Endodermal cell (in vitro differentiated cells): ENCODE measurements at regions not wholly inside any gene's neighbourhood (a gene's known extent, or its start where the extent isn't known, plus 50 kb on each side); places are given as distances from the start of the nearest gene placed in this dataset.

Experiments used
- DNase-seq: peaks from one replicate; pipeline ENCODE4 v3.0.0-alpha.2; 2017
- H3K27ac ChIP-seq: 2 replicates; pipeline ENCODE4 v1.5.1; 2013; ENCODE audit warnings: mild to moderate bottlenecking, low read depth, low read length, moderate library complexity
- H3K27me3 ChIP-seq: 2 replicates; pipeline ENCODE4 v1.6.1; 2013; ENCODE audit warnings: mild to moderate bottlenecking, low read length, moderate library complexity; ENCODE audit not compliant: insufficient read depth, control insufficient read depth, poor library complexity, severe bottlenecking
- H3K36me3 ChIP-seq: 2 replicates; pipeline ENCODE4 v1.7.0; 2013; ENCODE audit warnings: mild to moderate bottlenecking, low read length, moderate library complexity; ENCODE audit not compliant: control insufficient read depth, insufficient read depth
- H3K4me1 ChIP-seq: one replicate; pipeline ENCODE4 v1.7.0; 2013; ENCODE audit warnings: low read length; ENCODE audit not compliant: control insufficient read depth, insufficient read depth
- H3K4me3 ChIP-seq: 2 replicates; pipeline ENCODE4 v1.5.1; 2013; ENCODE audit warnings: mild to moderate bottlenecking, low read length, moderate library complexity
- H3K9ac ChIP-seq: 2 replicates; pipeline ENCODE4 v1.6.1; 2013; ENCODE audit warnings: mild to moderate bottlenecking, low read length, moderate library complexity; ENCODE audit not compliant: poor library complexity, severe bottlenecking; ENCODE audit errors: extremely low read depth
- H3K9me3 ChIP-seq: 2 replicates; pipeline ENCODE4 v1.6.1; 2013; ENCODE audit warnings: mild to moderate bottlenecking, low read length, moderate library complexity; ENCODE audit not compliant: control insufficient read depth
- H3K27ac Mint-ChIP-seq: 2 replicates; pipeline ENCODE4 v1.8.0; 2020; ENCODE audit warnings: mixed read lengths
- H3K27me3 Mint-ChIP-seq: 2 replicates; pipeline ENCODE4 v1.8.0; 2021; ENCODE audit warnings: mild to moderate bottlenecking, mixed read lengths; ENCODE audit not compliant: insufficient read depth
- H3K36me3 Mint-ChIP-seq: 2 replicates; pipeline ENCODE4 v1.8.0; 2020; ENCODE audit warnings: low read depth, mixed read lengths
- H3K4me1 Mint-ChIP-seq: 2 replicates; pipeline ENCODE4 v1.8.0; 2020; ENCODE audit warnings: mixed read lengths
- H3K4me3 Mint-ChIP-seq: 2 replicates; pipeline ENCODE4 v1.8.0; 2020; ENCODE audit warnings: mild to moderate bottlenecking, moderate library complexity, mixed read lengths
- H3K9me3 Mint-ChIP-seq: 2 replicates; pipeline ENCODE4 v1.8.0; 2020; ENCODE audit warnings: mild to moderate bottlenecking, mixed read lengths
- CTCF ChIP-seq: fragments of 200-600 bp; sonication (generic); conservative IDR thresholded peaks from 2 replicates; pipeline ENCODE4 v1.5.0; 2021; ENCODE audit warnings: antibody characterized with exemption, mild to moderate bottlenecking
- WGBS, 2 experiments: methylation state at CpG; one replicate each; pipeline versions ENCODE4 v1.1.5 to v1.1.7; 2013; ENCODE audit warnings: missing lambda C conversion rate in 2 of 2, mixed read lengths in 1 of 2; ENCODE audit not compliant: insufficient coverage in 1 of 2, insufficient read length in 1 of 2; 5-methylcytosine and 5-hydroxymethylcytosine counted together

- no peak for TF ChIP-seq CTCF
- H3K27me3 ChIP-seq: peaks cover 30% of the 10 kb centered on the region
- no peaks in the 10 kb centered on the region for H3K9me3 Mint-ChIP-seq
These were observed 159.3 kb downstream of the CYRIA start for GRCh38 chr2:16506366-16506765.

DNA sequence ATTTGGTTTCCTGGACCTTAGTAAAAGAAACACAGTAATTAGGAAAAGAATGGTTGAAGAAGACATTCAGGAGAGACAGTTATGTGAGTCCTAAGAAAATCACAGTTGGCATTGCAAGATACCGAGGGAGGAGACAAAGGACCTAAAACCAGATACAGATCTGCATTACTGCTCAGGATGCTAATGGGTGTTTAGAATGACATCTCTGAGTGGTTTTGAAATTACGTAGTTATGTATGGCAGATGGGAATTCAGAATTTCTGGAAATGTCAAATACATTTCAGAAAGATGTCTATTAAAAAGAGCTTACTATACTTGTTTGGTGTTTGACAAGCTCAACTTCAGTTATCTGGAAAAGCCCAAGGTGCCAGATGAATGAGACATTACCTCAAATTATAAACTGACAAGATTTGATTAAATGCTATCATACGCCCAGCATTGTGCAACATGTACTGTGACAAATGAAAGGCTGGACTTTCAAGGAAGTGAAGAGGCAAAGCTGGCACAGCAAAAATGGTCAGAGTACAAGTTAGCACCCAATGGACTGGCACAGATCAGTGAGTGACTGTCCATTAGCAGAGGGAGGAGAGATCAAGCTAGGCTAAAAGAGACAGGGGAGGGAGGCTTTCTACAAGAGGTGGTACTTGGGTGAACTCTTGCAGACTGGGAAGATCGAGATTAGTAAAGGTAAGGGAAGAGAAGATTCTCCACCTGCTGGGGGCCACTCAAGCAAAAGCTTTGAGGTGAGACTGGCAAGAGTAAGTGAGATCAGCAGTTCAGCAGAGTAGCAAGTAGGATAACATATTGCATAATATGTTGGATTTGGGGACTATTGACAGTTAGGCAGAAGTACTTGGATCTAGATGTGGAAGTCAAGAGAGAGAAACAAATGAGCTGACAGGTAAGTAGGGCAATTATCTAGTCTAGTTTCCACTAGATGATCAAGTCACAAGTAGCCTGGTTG lies 168.9 kb downstream of the CYRIA start:
- Histone ChIP-seq H3K27ac (no peak overlapping the region), H3K27me3 (no peaks in the 10 kb centered on the region), H3K4me3 (no peak overlapping the region), H3K9me3 (no peaks in the 10 kb centered on the region), H3K4me1 (no peaks in the 10 kb centered on the region), H3K9ac (no peak overlapping the region), H3K36me3 (no peaks in the 10 kb centered on the region)
- DNase-seq: no peak
- H3K4me3 Mint-ChIP-seq: no peak overlapping the region
- H3K36me3 Mint-ChIP-seq: no peaks in the 10 kb centered on the region
- no peaks in the 10 kb centered on the region for H3K4me1 Mint-ChIP-seq
- TF ChIP-seq CTCF: no peak
- H3K27me3 Mint-ChIP-seq: no peaks in the 10 kb centered on the region
- H3K9me3 Mint-ChIP-seq: no peaks in the 10 kb centered on the region
- H3K27ac Mint-ChIP-seq: no peak overlapping the region
- 73 to 81% methylated on average over 3 to 4 of the region's 4 CpGs for WGBS, 2 experiments

More at GRCh38 chr2:16506366-16506765, 159.3 kb downstream of the CYRIA start:
- Mint-ChIP-seq H3K4me1 (peaks cover 9% of the 10 kb centered on the region), H3K36me3 (no peaks in the 10 kb centered on the region), H3K4me3 (no peak overlapping the region), H3K27me3 (peaks cover 36% of the 10 kb centered on the region), H3K27ac (no peak overlapping the region)
- no peaks in the 10 kb centered on the region for H3K36me3 ChIP-seq
- H3K4me1 ChIP-seq: no peaks in the 10 kb centered on the region
- no peak overlapping the region for H3K4me3 ChIP-seq
- DNase-seq: no peak
- WGBS, 2 experiments: 89% methylated on average over 2 of the region's 2 CpGs; no CpG with 5 or more reads in 1 of the 2 experiments
- no peak overlapping the region for H3K27ac ChIP-seq
- no peaks in the 10 kb centered on the region for H3K9me3 ChIP-seq
- H3K9ac ChIP-seq: no peak overlapping the region

DNA sequence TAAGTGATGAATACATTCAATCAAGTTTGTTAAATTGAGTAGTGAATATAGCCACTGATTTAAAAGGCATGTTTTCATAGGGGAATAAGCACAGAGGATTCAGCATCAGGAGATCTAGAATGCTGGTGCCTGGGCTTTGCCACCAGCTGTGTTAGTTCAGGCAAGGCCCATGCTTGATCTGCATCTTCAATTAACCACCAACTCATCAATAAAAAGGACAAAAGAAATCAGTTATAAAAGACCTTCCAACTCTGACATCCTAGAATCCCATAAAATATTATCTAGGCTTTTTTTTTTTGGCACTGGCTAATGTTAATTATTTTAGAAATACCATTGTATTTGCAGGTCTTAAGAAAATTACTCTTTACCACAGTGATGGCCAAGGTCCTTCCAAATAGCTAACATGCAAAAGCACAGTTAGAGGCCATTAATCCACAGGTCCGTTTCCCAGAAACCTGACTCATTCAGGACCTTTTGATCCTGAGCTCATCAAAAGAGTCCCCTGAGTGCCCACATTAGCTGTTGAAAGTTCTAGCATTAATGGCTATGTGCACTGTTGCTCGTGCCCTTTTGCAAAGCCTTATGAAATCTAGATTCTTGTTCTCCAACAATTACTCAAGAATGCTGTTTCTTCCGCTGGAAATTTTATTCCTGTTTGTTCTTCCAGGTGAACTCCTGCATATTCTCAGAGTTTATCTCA lies 170.0 kb downstream of the CYRIA start:
- H3K4me3 Mint-ChIP-seq: no peak overlapping the region
- Histone ChIP-seq H3K4me1 (no peaks in the 10 kb centered on the region), H3K27ac (no peak overlapping the region), H3K4me3 (no peak overlapping the region), H3K36me3 (no peaks in the 10 kb centered on the region), H3K9me3 (no peaks in the 10 kb centered on the region), H3K27me3 (no peaks in the 10 kb centered on the region), H3K9ac (no peak overlapping the region)
- TF ChIP-seq CTCF: no peak
- 87 to 89% methylated on average over 3 of the region's 3 CpGs for WGBS, 2 experiments
- no peak for DNase-seq
- H3K27ac Mint-ChIP-seq: no peak overlapping the region
- no peaks in the 10 kb centered on the region for H3K9me3 Mint-ChIP-seq
- H3K36me3 Mint-ChIP-seq: no peaks in the 10 kb centered on the region
- H3K4me1 Mint-ChIP-seq: no peaks in the 10 kb centered on the region
- H3K27me3 Mint-ChIP-seq: no peaks in the 10 kb centered on the region
